Heart left ventricle (tissue), 16 donors: ENCODE measurements at regions not wholly inside any gene's neighbourhood (a gene's known extent, or its start where the extent isn't known, plus 50 kb on each side); places are given as distances from the start of the nearest gene placed in this dataset.

ENCODE experiments used
- ATAC-seq, 4 donors: fragments of 200-7000 bp; cut with Tn5 transposase; one replicate each; pipeline ENCODE4 v1.9.1; 2020 to 2022; ENCODE audit warnings: moderate library complexity in 4 of 4, mild to moderate bottlenecking in 3 of 4, moderate number of reproducible peaks in 1 of 4
- DNase-seq, 5 donors: peaks; one replicate each; pipeline ENCODE4 v3.0.0-alpha.2; 2020
- H3K27ac ChIP-seq, 12 donors: fragments of 200-600 bp; sonication (generic) in 4 of 12; one replicate each; pipeline versions ENCODE4 v1.5.0 to v1.8.0; 2016 to 2022; ENCODE audit warnings: mild to moderate bottlenecking in 2 of 12
- H3K27me3 ChIP-seq, 9 donors: fragments of 200-600 bp; sonication (generic) in 2 of 9; one replicate each; pipeline versions ENCODE4 v1.5.1 to v1.8.0; 2016 to 2022; ENCODE audit warnings: mild to moderate bottlenecking in 3 of 9
- H3K36me3 ChIP-seq, 9 donors: fragments of 200-600 bp; sonication (generic) in 2 of 9; one replicate each; pipeline versions ENCODE4 v1.5.0 to v1.8.0; 2018 to 2022; ENCODE audit warnings: mild to moderate bottlenecking in 2 of 9
- H3K4me1 ChIP-seq, 12 donors: fragments of 200-600 bp; sonication (generic) in 4 of 12; one replicate each; pipeline versions ENCODE4 v1.5.0 to v1.8.0; 2016 to 2022; ENCODE audit warnings: mild to moderate bottlenecking in 3 of 12
- H3K4me3 ChIP-seq, 12 donors: fragments of 200-600 bp; sonication (generic) in 4 of 12; one replicate each; pipeline versions ENCODE4 v1.5.0 to v1.8.0; 2017 to 2022; ENCODE audit warnings: mild to moderate bottlenecking in 9 of 12, moderate library complexity in 4 of 12
- H3K9me3 ChIP-seq, 12 donors: fragments of 200-600 bp; sonication (generic) in 4 of 12; one replicate each; pipeline versions ENCODE4 v1.5.0 to v1.8.0; 2016 to 2022; ENCODE audit warnings: mild to moderate bottlenecking in 1 of 12
- CTCF ChIP-seq, 12 donors: fragments of 200-600 bp; sonication (generic) in 4 of 12; IDR thresholded peaks; one replicate each; pipeline versions ENCODE4 v1.5.0 to v1.8.0; 2018 to 2022; ENCODE audit warnings: antibody characterized with exemption in 12 of 12, mild to moderate bottlenecking in 5 of 12
- POLR2A ChIP-seq, 2 donors: fragments of 450-650 bp; IDR thresholded peaks; one replicate each; pipeline ENCODE4 v1.6.1; 2017; ENCODE audit warnings: antibody characterized with exemption in 2 of 2, mild to moderate bottlenecking in 2 of 2, moderate library complexity in 2 of 2
- WGBS, 4 donors: extraction: QIAGEN DNeasy Blood & Tissue Kit in 2 of 4; methylation state at CpG; one replicate each; pipeline versions ENCODE4 v1.1.5 to v1.1.7; 2013 to 2018; 5-methylcytosine and 5-hydroxymethylcytosine counted together
- intact Hi-C, 10 donors: fragments of 100-400 bp; cut with DNase I; formaldehyde crosslinking; loops; one replicate each; pipeline versions ENCODE4 v1.11.1 to v1.14.2; 2022
- donor health status: ischemic (EF 13 %, LVEDD 7.1; RV severe dilation, severe dysfunction).
- donor health status: healthy with polysubstance abuse.
- donor health status: DM: no; HTN: yes; CAD: no.
- donor health status: DM: no; HTN: no; CAD: no.
- donor health status: ischemic (EF 25% LVEDD 6.9; RV normal size, moderate dysfunction).
- donor health status: ischemic (EF 25% LVEDD 5.7; RV mildly dilated, moderate dysfunction).
- donor health status: healthy.
- donor health status: DM: yes; HTN: yes; CAD: no.
- donor health status: ischemic (EF 35%, LVEDD 5.7; RV mildly dilated, moderate dysfunction).
- donor health status: nonischemic (EF 11% LVEDD 7.7; RV severe dilation, severe dysfunction).
- donor health status: DM: yes; HTN: yes; CAD: no.
- donor health status: PGD.
- donor health status: ischemic (EF 29% LVEDD 5.4; RV normal size, mild dysfunction).
- donor health status: nonischemic (EF 23%, LVEDD 6.1; RV moderate dilation, normal function).

- no peak for ATAC-seq
- H3K4me3 ChIP-seq: no peak overlapping the region
- no peak for DNase-seq
- no peaks in the 10 kb centered on the region for H3K36me3 ChIP-seq
- WGBS, 4 donors: 51 to 61% (median 56%) methylated on average over 7 of the region's 7 CpGs
- H3K27ac ChIP-seq: no peak overlapping the region
- intact Hi-C loops: no loop called here
- no peaks in the 10 kb centered on the region for H3K4me1 ChIP-seq
- no peaks in the 10 kb centered on the region for H3K9me3 ChIP-seq
- H3K27me3 ChIP-seq: no peaks in the 10 kb centered on the region
- TF ChIP-seq POLR2A (IDR thresholded peaks at IDR 0.05) (no peak), CTCF (IDR thresholded peaks at IDR 0.05) (no peak)
Measured at GRCh38 chr13:106029676-106030290, 505.7 kb downstream of the EFNB2 start.

- intact Hi-C loops: no loop called here
- 82 to 91% (median 86%) methylated on average over 6 of the region's 6 CpGs for WGBS, 4 donors
- DNase-seq (no peak), ATAC-seq (no peak)
- Histone ChIP-seq H3K4me1 (no peaks in the 10 kb centered on the region), H3K36me3 (no peaks in the 10 kb centered on the region), H3K4me3 (no peak overlapping the region), H3K27ac (no peak overlapping the region), H3K9me3 (no peaks in the 10 kb centered on the region), H3K27me3 (no peaks in the 10 kb centered on the region)
- no peak for TF ChIP-seq CTCF (IDR thresholded peaks at IDR 0.05)
- TF ChIP-seq POLR2A (IDR thresholded peaks at IDR 0.05): no peak
Measured at GRCh38 chr13:106028911-106029310, 506.6 kb downstream of the EFNB2 start.

GRCh38 chr13:106011600-106011999 lies 523.9 kb downstream of the EFNB2 start:
- Histone ChIP-seq H3K27ac (no peak overlapping the region), H3K36me3 (no peaks in the 10 kb centered on the region), H3K4me1 (no peaks in the 10 kb centered on the region), H3K27me3 (no peaks in the 10 kb centered on the region), H3K9me3 (no peaks in the 10 kb centered on the region), H3K4me3 (no peak overlapping the region)
- intact Hi-C loops: no loop called here
- TF ChIP-seq POLR2A (IDR thresholded peaks at IDR 0.05) (no peak), CTCF (IDR thresholded peaks at IDR 0.05) (no peak)
- 82 to 87% (median 84%) methylated on average over 2 of the region's 2 CpGs for WGBS, 4 donors
- DNase-seq (no peak), ATAC-seq (no peak)

GRCh38 chr13:106010836-106011235 lies 524.6 kb downstream of the EFNB2 start:
- DNase-seq: no peak
- Histone ChIP-seq H3K27me3 (no peaks in the 10 kb centered on the region), H3K27ac (no peak overlapping the region), H3K4me3 (no peak overlapping the region), H3K4me1 (no peaks in the 10 kb centered on the region), H3K36me3 (no peaks in the 10 kb centered on the region), H3K9me3 (no peaks in the 10 kb centered on the region)
- TF ChIP-seq POLR2A (IDR thresholded peaks at IDR 0.05) (no peak), CTCF (IDR thresholded peaks at IDR 0.05) (no peak)
- WGBS, 4 donors: 63 to 84% (median 74%) methylated on average over 3 of the region's 3 CpGs
- no peak for ATAC-seq
- intact Hi-C loops: no loop called here
